Vagina (tissue), 2 donors: ENCODE measurements at regions not wholly inside any gene's neighbourhood (a gene's known extent, or its start where the extent isn't known, plus 50 kb on each side); places are given as distances from the start of the nearest gene placed in this dataset.

ENCODE experiments used
- CTCF ChIP-seq, 3 experiments: fragments of 450-650 bp in 2 of 3; fragments of 200-600 bp in 1 of 3; sonication (generic) in 1 of 3; IDR thresholded peaks; one replicate each; pipeline ENCODE4 v1.5.1; 2017 to 2019; ENCODE audit warnings: antibody characterized with exemption in 3 of 3, mild to moderate bottlenecking in 2 of 3, moderate library complexity in 2 of 3
- POLR2A ChIP-seq, 2 donors: fragments of 450-650 bp; IDR thresholded peaks; one replicate each; pipeline ENCODE4 v1.6.1; 2017; ENCODE audit warnings: antibody characterized with exemption in 2 of 2, mild to moderate bottlenecking in 2 of 2, moderate library complexity in 2 of 2

GRCh38 chr12:30461026-30461615, 234.5 kb downstream of the IPO8 start:
- TF ChIP-seq CTCF (IDR thresholded peaks at IDR 0.05), result no peak
- TF ChIP-seq POLR2A (IDR thresholded peaks at IDR 0.05), result no peak
